MM.1S (cell line): ENCODE measurements at regions not wholly inside any gene's neighbourhood (a gene's known extent, or its start where the extent isn't known, plus 50 kb on each side); places are given as distances from the start of the nearest gene placed in this dataset.

Experiments used
- DNase-seq: peaks from one replicate; pipeline ENCODE4 v3.0.0-alpha.2; 2015
- H2AFZ ChIP-seq: fragments of 300-600 bp; sonication (generic); 2 replicates; pipeline ENCODE4 v1.6.0; 2016; ENCODE audit warnings: antibody characterized with exemption, low read length
- H3F3A ChIP-seq: fragments of 300-600 bp; sonication (generic); 2 replicates; pipeline ENCODE4 v1.6.1; 2016; ENCODE audit warnings: mild to moderate bottlenecking, antibody characterized with exemption, low read length, moderate library complexity, mixed read lengths; ENCODE audit not compliant: insufficient read depth
- H3K27ac ChIP-seq: fragments of 300-600 bp; sonication (generic); 2 replicates; pipeline ENCODE4 v1.5.1; 2016; ENCODE audit warnings: mild to moderate bottlenecking, low read length
- H3K27me3 ChIP-seq: fragments of 300-600 bp; sonication (generic); replicated peaks from 2 replicates; pipeline ENCODE4 v1.6.0; 2016; ENCODE audit warnings: low read length; ENCODE audit not compliant: insufficient read depth
- H3K36me3 ChIP-seq: fragments of 300-600 bp; sonication (generic); replicated peaks from 2 replicates; pipeline ENCODE4 v1.6.1; 2016; ENCODE audit warnings: mild to moderate bottlenecking, low read length, mixed read lengths; ENCODE audit not compliant: insufficient read depth
- H3K4me1 ChIP-seq: fragments of 300-600 bp; sonication (generic); 2 replicates; pipeline ENCODE4 v1.6.1; 2016; ENCODE audit warnings: low read length, mixed read lengths
- H3K4me2 ChIP-seq: fragments of 300-600 bp; sonication (generic); 2 replicates; pipeline ENCODE4 v1.6.0; 2016; ENCODE audit warnings: low read depth, low read length
- H3K4me3 ChIP-seq: fragments of 300-600 bp; sonication (generic); 2 replicates; pipeline ENCODE4 v1.5.1; 2016; ENCODE audit warnings: low read length, mixed read lengths
- H3K79me2 ChIP-seq: fragments of 300-600 bp; sonication (generic); 2 replicates; pipeline ENCODE4 v1.6.1; 2016; ENCODE audit warnings: mixed run types, low read length, mixed read lengths
- H3K9ac ChIP-seq: fragments of 300-600 bp; sonication (generic); 2 replicates; pipeline ENCODE4 v1.6.1; 2016; ENCODE audit warnings: low read length, mixed read lengths
- H3K9me2 ChIP-seq: fragments of 300-600 bp; sonication (generic); replicated peaks from 2 replicates; pipeline ENCODE4 v1.6.1; 2016; ENCODE audit warnings: mild to moderate bottlenecking, low read length, mixed read lengths; ENCODE audit not compliant: insufficient read depth
- H3K9me3 ChIP-seq: fragments of 300-600 bp; sonication (generic); replicated peaks from 2 replicates; pipeline ENCODE4 v1.6.1; 2016; ENCODE audit warnings: mild to moderate bottlenecking, low read length, mixed read lengths; ENCODE audit not compliant: insufficient read depth
- H4K20me1 ChIP-seq: fragments of 300-600 bp; sonication (generic); 2 replicates; pipeline ENCODE4 v1.6.1; 2016; ENCODE audit warnings: mild to moderate bottlenecking, low read length, moderate library complexity, mixed read lengths; ENCODE audit not compliant: insufficient read depth
- EZH2 ChIP-seq: fragments of 300-600 bp; sonication (generic); optimal IDR thresholded peaks from 2 replicates; pipeline ENCODE3; 2017; ENCODE audit warnings: low read depth, mild to moderate bottlenecking, antibody characterized with exemption, low read length, mixed read lengths
- EZH2phosphoT487 ChIP-seq: fragments of 300-600 bp; sonication (generic); IDR thresholded peaks from 2 replicates; pipeline ENCODE4 v1.6.1; 2018; ENCODE audit warnings: antibody characterized with exemption, low read length
- TF ChIP-seq, protein P1 (sequence below): fragments of 300-600 bp; sonication (generic); IDR thresholded peaks from 2 replicates; pipeline ENCODE4 v1.5.1; 2016; ENCODE audit warnings: antibody characterized with exemption, low read length, mixed read lengths

DNA sequence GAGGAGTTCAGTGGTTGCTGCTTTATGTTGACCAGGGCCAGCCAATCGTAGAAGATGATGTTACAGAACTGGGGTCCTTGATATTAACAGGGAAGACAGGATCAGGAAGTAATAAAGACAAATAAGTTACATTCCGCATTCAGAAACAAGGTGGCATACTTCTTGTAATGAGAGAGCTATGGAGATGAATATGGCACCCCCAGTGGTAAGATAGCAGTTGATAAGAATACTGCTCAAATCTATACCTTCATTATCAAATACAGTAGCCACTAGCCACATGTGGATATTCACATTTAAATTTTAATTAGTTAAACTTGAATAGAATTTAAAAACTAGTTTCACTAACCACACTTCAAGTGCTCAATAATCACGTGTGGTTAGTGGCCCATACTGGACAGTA, 290.4 kb upstream of the RBMS1 start:
- TF ChIP-seq EZH2 (no peak), EZH2phosphoT487 (no peak)
- TF ChIP-seq, protein P1, sequence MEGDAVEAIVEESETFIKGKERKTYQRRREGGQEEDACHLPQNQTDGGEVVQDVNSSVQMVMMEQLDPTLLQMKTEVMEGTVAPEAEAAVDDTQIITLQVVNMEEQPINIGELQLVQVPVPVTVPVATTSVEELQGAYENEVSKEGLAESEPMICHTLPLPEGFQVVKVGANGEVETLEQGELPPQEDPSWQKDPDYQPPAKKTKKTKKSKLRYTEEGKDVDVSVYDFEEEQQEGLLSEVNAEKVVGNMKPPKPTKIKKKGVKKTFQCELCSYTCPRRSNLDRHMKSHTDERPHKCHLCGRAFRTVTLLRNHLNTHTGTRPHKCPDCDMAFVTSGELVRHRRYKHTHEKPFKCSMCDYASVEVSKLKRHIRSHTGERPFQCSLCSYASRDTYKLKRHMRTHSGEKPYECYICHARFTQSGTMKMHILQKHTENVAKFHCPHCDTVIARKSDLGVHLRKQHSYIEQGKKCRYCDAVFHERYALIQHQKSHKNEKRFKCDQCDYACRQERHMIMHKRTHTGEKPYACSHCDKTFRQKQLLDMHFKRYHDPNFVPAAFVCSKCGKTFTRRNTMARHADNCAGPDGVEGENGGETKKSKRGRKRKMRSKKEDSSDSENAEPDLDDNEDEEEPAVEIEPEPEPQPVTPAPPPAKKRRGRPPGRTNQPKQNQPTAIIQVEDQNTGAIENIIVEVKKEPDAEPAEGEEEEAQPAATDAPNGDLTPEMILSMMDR: peak; percentile 16; the same call in 1 of the 2 replicates
- no peaks in the 10 kb centered on the region for H3F3A ChIP-seq
- no peak overlapping the region for H3K27ac ChIP-seq
- no peaks in the 10 kb centered on the region for H3K4me1 ChIP-seq
- no peak overlapping the region for H3K4me3 ChIP-seq
- H3K79me2 ChIP-seq: no peaks in the 10 kb centered on the region
- no peak overlapping the region for H3K9ac ChIP-seq
- DNase-seq: no peak
- no peak overlapping the region for H3K4me2 ChIP-seq
- H3K27me3 ChIP-seq: no peaks in the 10 kb centered on the region
- H3K9me3 ChIP-seq: no peaks in the 10 kb centered on the region
- H3K36me3 ChIP-seq: no peaks in the 10 kb centered on the region
- no peaks in the 10 kb centered on the region for H3K9me2 ChIP-seq
- H4K20me1 ChIP-seq: no peaks in the 10 kb centered on the region
- H2AFZ ChIP-seq: no peak overlapping the region

GRCh38 chr2:160790738-160791137, 297.1 kb upstream of the RBMS1 start:
- no peaks in the 10 kb centered on the region for H4K20me1 ChIP-seq
- H3K9me2 ChIP-seq: no peaks in the 10 kb centered on the region
- H3K9ac ChIP-seq: no peak overlapping the region
- no peak overlapping the region for H3K4me2 ChIP-seq
- H3K36me3 ChIP-seq: no peaks in the 10 kb centered on the region
- no peak overlapping the region for H3K27ac ChIP-seq
- H3K79me2 ChIP-seq: no peaks in the 10 kb centered on the region
- TF ChIP-seq EZH2phosphoT487 (no peak), EZH2 (no peak)
- TF ChIP-seq, protein P1: no peak
- H3K4me3 ChIP-seq: no peak overlapping the region
- no peaks in the 10 kb centered on the region for H3F3A ChIP-seq
- no peaks in the 10 kb centered on the region for H3K27me3 ChIP-seq
- no peaks in the 10 kb centered on the region for H3K4me1 ChIP-seq
- DNase-seq: no peak
- H3K9me3 ChIP-seq: no peaks in the 10 kb centered on the region
- no peak overlapping the region for H2AFZ ChIP-seq

GRCh38 chr2:160791884-160792283, 298.3 kb upstream of the RBMS1 start:
- DNase-seq: no peak
- no peaks in the 10 kb centered on the region for H4K20me1 ChIP-seq
- no peak overlapping the region for H3K9ac ChIP-seq
- no peak overlapping the region for H2AFZ ChIP-seq
- H3K79me2 ChIP-seq: no peaks in the 10 kb centered on the region
- no peak overlapping the region for H3K27ac ChIP-seq
- no peak for TF ChIP-seq EZH2phosphoT487
- TF ChIP-seq, protein P1: no peak
- no peak for TF ChIP-seq EZH2
- no peaks in the 10 kb centered on the region for H3K9me3 ChIP-seq
- H3K4me3 ChIP-seq: no peak overlapping the region
- no peaks in the 10 kb centered on the region for H3K36me3 ChIP-seq
- no peaks in the 10 kb centered on the region for H3K9me2 ChIP-seq
- no peaks in the 10 kb centered on the region for H3F3A ChIP-seq
- H3K4me1 ChIP-seq: no peaks in the 10 kb centered on the region
- no peaks in the 10 kb centered on the region for H3K27me3 ChIP-seq
- H3K4me2 ChIP-seq: no peak overlapping the region
